HL-60 (cell line): ENCODE measurements at regions not wholly inside any gene's neighbourhood (a gene's known extent, or its start where the extent isn't known, plus 50 kb on each side); places are given as distances from the start of the nearest gene placed in this dataset.

Source experiments
- DNase-seq, 2 experiments: peaks; one replicate each; pipeline ENCODE4 v3.0.0-alpha.2; 2010 to 2020; ENCODE audit warnings: low read depth in 1 of 2, low spot score in 1 of 2
- H3K27ac ChIP-seq: fragments of 250-450 bp; sonication (Bioruptor Pico); replicated peaks from 2 replicates; pipeline ENCODE4 v1.5.1; 2020; ENCODE audit warnings: mild to moderate bottlenecking, moderate library complexity
- H3K27me3 ChIP-seq: fragments of 250-450 bp; sonication (Bioruptor Pico); 2 replicates; pipeline ENCODE4 v1.5.1; 2021; ENCODE audit warnings: mild to moderate bottlenecking, moderate library complexity; ENCODE audit not compliant: insufficient read depth, poor library complexity, severe bottlenecking
- H3K4me3 ChIP-seq: replicated peaks from 2 replicates; pipeline ENCODE4 v1.5.1; 2011; ENCODE audit warnings: mild to moderate bottlenecking, control low read depth, low read length; ENCODE audit not compliant: insufficient read depth
- CTCF ChIP-seq: IDR thresholded peaks from one replicate; pipeline ENCODE4 v1.5.1; 2011; ENCODE audit warnings: low read length, control low read depth, inconsistent platforms; ENCODE audit not compliant: insufficient read depth
- GABPA ChIP-seq: IDR thresholded peaks from 2 replicates; pipeline ENCODE4 v1.6.1; 2012; ENCODE audit warnings: low read depth
- POLR2AphosphoS5 ChIP-seq: IDR thresholded peaks from 2 replicates; pipeline ENCODE4 v1.6.1; 2012; ENCODE audit warnings: low read depth
- REST ChIP-seq: IDR thresholded peaks from 2 replicates; pipeline ENCODE4 v1.6.1; 2012; ENCODE audit warnings: low read depth; ENCODE audit not compliant: insufficient replicate concordance
- SPI1 ChIP-seq: IDR thresholded peaks from 2 replicates; pipeline ENCODE4 v1.6.1; 2012; ENCODE audit warnings: low read depth, mild to moderate bottlenecking, borderline replicate concordance

- Histone ChIP-seq H3K27me3 (no peaks in the 10 kb centered on the region), H3K4me3 (no peak overlapping the region), H3K27ac (no peak overlapping the region)
- no peak for DNase-seq
- TF ChIP-seq REST (no peak), SPI1 (no peak), GABPA (no peak), CTCF (no peak), POLR2AphosphoS5 (no peak)
Measured at GRCh38 chr3:193865896-193866480, 270.0 kb upstream of the HES1 start.

GRCh38 chr3:193868590-193868989 lies 267.4 kb upstream of the HES1 start:
- DNase-seq = peak in 1 of 2 experiments; percentile 44
- Histone ChIP-seq H3K27ac (peak overlapping the region; percentile 20), H3K4me3 (no peak overlapping the region), H3K27me3 (no peaks in the 10 kb centered on the region)
- TF ChIP-seq REST = no peak
- TF ChIP-seq CTCF = no peak
- TF ChIP-seq SPI1 = no peak
- TF ChIP-seq POLR2AphosphoS5 = no peak
- TF ChIP-seq GABPA = no peak

GRCh38 chr3:193869221-193870201 lies 266.4 kb upstream of the HES1 start:
- Histone ChIP-seq H3K27ac (no peak overlapping the region), H3K4me3 (no peak overlapping the region)
- no peak for TF ChIP-seq GABPA
- no peak for TF ChIP-seq REST
- TF ChIP-seq SPI1 = no peak
- TF ChIP-seq CTCF = no peak
- TF ChIP-seq POLR2AphosphoS5 = no peak

More at GRCh38 chr3:193869221-193870201, 266.4 kb upstream of the HES1 start:
- peak in 1 of 2 experiments; percentile 21 for DNase-seq
- no peaks in the 10 kb centered on the region for H3K27me3 ChIP-seq
